NT2/D1 (cell line): ENCODE measurements at regions not wholly inside any gene's neighbourhood (a gene's known extent, or its start where the extent isn't known, plus 50 kb on each side); places are given as distances from the start of the nearest gene placed in this dataset.

Source experiments
- YY1 ChIP-seq: IDR thresholded peaks from 2 replicates; pipeline ENCODE4 v1.6.1; 2011; ENCODE audit not compliant: insufficient read length, insufficient read depth
- ZNF274 ChIP-seq: IDR thresholded peaks from 2 replicates; pipeline ENCODE4 v1.6.1; 2011; ENCODE audit warnings: mild to moderate bottlenecking, low read depth, low read length

- no peak for TF ChIP-seq YY1
- no peak for TF ChIP-seq ZNF274
Observed at GRCh38 chr12:16880864-16881285, 274.9 kb upstream of the LMO3 start.
